ENCODE measurements at regions not wholly inside any gene's neighbourhood (a gene's known extent, or its start where the extent isn't known, plus 50 kb on each side); places are given as distances from the start of the nearest gene placed in this dataset.

- TF ChIP-seq CTCF (IDR thresholded peaks at IDR 0.05) (peak in 2 of 3 donors; percentile 33 to 57), POLR2A (IDR thresholded peaks at IDR 0.05) (no peak)
- H3K27me3 ChIP-seq = no peaks in the 10 kb centered on the region
- no peak overlapping the region for H3K27ac ChIP-seq
- no peak overlapping the region for H3K4me3 ChIP-seq
- intact Hi-C loops (cut with DNase I; ENCODE audit: low total_unique reads) = no loop called here
- no peaks in the 10 kb centered on the region for H3K4me1 ChIP-seq
- H3K9me3 ChIP-seq = no peaks in the 10 kb centered on the region
- H3K36me3 ChIP-seq = no peaks in the 10 kb centered on the region
- DNase-seq (ENCODE audit: low spot score in 2 of 2) = peak in 1 of 2 donors; percentile 39
Measured at GRCh38 chr4:81351654-81352445, 119.9 kb downstream of the RASGEF1B start.

DNA sequence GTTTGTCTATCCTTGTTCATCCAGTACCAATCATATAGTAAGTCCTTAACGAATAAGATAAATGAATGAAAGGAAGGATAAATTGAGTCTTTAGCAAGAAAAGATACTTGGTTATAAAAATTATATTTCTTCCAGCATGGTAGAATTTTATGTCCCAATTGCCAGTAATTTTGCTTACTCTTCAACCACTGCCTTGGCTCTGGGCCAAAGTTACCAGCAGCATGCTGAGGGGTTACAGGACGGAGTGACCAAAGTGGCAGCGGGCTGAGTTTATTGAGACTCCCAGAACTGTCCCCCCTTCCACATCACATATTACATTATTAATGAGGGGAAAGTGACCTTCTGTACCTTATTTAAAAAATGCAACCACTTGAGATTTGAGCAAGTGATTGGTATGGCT is 121.7 kb downstream of the RASGEF1B start:
- Histone ChIP-seq H3K4me3 (no peak overlapping the region), H3K27me3 (no peaks in the 10 kb centered on the region), H3K9me3 (no peaks in the 10 kb centered on the region), H3K4me1 (no peaks in the 10 kb centered on the region), H3K27ac (no peak overlapping the region), H3K36me3 (no peaks in the 10 kb centered on the region)
- intact Hi-C loops (cut with DNase I; ENCODE audit: low total_unique reads) = no loop called here
- TF ChIP-seq CTCF (IDR thresholded peaks at IDR 0.05) (no peak), POLR2AphosphoS5 (IDR thresholded peaks at IDR 0.05) (no peak), POLR2A (IDR thresholded peaks at IDR 0.05) (no peak)
- DNase-seq (ENCODE audit: low spot score in 2 of 2) = no peak

- H3K4me1 ChIP-seq = no peaks in the 10 kb centered on the region
- DNase-seq (ENCODE audit: low spot score in 2 of 2) = no peak
- no peak overlapping the region for H3K4me3 ChIP-seq
- no peaks in the 10 kb centered on the region for H3K9me3 ChIP-seq
- no peaks in the 10 kb centered on the region for H3K36me3 ChIP-seq
- intact Hi-C loops (cut with DNase I; ENCODE audit: low total_unique reads) = loop anchor here (10.0 kb wide), 1 partner anchor 264 kb away; no protein-coding TSS in a partner anchor
- no peaks in the 10 kb centered on the region for H3K27me3 ChIP-seq
- H3K27ac ChIP-seq = no peak overlapping the region
- TF ChIP-seq POLR2A (IDR thresholded peaks at IDR 0.05) = no peak
Measured at GRCh38 chr4:81348778-81349094, 123.0 kb downstream of the RASGEF1B start.

DNA sequence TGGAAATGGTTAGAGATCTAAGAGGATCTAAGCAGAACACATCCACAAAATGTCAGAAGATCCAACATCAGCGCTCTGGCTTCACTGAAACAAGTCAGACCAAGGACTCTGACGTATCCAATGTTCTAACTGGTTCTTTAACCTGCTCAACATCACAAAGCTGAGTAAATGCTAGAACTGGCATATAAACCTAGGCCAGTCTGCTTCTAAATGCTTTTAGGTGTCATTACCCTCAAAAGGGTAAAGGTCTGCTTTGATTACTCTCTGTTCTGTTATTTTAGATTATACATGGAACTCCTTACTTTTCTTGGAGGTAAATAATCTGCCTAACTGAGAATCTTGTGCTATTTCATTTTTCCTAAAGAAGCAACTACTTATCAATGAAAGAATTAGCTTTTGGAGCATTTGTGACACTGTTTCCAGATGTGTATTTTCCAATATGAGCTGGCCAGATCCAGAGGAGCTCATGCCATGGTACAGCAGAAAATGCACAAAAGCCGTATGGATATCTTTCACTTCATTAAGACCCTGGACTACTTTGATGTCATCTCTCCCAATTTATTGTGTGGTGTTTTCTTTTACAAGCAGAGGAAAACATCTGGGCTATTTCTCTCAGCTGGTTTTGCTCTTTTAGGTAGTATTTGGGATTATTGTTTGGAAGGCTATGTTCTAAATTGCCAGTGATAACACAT is 123.5 kb downstream of the RASGEF1B start:
- intact Hi-C loops (cut with DNase I; ENCODE audit: low total_unique reads) = loop anchor here (10.0 kb wide), 1 partner anchor 263 kb away; no protein-coding TSS in a partner anchor
- Histone ChIP-seq H3K4me1 (no peaks in the 10 kb centered on the region), H3K4me3 (no peak overlapping the region), H3K27me3 (no peaks in the 10 kb centered on the region), H3K9me3 (no peaks in the 10 kb centered on the region), H3K36me3 (no peaks in the 10 kb centered on the region), H3K27ac (no peak overlapping the region)
- TF ChIP-seq POLR2A (IDR thresholded peaks at IDR 0.05) (no peak), POLR2AphosphoS5 (IDR thresholded peaks at IDR 0.05) (no peak), CTCF (IDR thresholded peaks at IDR 0.05) (no peak)
- no peak for DNase-seq (ENCODE audit: low spot score in 2 of 2)

DNA sequence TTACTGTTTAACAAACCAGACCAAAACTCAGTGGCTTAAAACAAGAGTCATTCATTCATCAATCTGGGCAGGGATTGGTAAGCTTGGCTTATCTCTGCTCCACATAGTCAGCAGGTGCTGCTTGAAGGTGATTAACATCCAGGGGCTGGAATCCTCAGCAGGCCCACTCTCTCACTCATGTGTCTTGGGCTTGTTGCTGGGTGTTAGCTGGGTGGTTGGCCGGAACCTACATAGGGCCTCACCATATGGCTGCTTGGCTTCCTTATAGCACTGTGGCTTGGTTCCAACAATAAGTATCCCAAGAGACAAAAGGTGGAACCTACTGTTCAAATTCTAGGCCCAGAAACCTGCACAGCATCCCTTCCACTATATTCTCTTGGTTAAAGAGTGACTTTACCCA is 125.0 kb downstream of the RASGEF1B start:
- Histone ChIP-seq H3K27me3 (no peaks in the 10 kb centered on the region), H3K36me3 (no peaks in the 10 kb centered on the region), H3K27ac (no peak overlapping the region), H3K4me1 (no peaks in the 10 kb centered on the region), H3K4me3 (no peak overlapping the region), H3K9me3 (peaks cover 0 to 6% of the 10 kb centered on the region in 2 donors)
- no peak for DNase-seq (ENCODE audit: low spot score in 2 of 2)
- TF ChIP-seq POLR2A (IDR thresholded peaks at IDR 0.05) (no peak), CTCF (IDR thresholded peaks at IDR 0.05) (no peak)
- intact Hi-C loops (cut with DNase I; ENCODE audit: low total_unique reads) = loop anchor here (10.0 kb wide), 1 partner anchor 262 kb away; no protein-coding TSS in a partner anchor
